ENCODE measurements at regions not wholly inside any gene's neighbourhood (a gene's known extent, or its start where the extent isn't known, plus 50 kb on each side); places are given as distances from the start of the nearest gene placed in this dataset.
"Not testable (repeated sequence)": the region's sequence is repeated elsewhere in the genome, so short reads cannot be mapped to it uniquely, and the experiment has no call there.

GRCh38 chr6:132115714-132116366 lies 164.7 kb upstream of the CCN2 start:
- Histone ChIP-seq H3K4me1 (no peaks in the 10 kb centered on the region), H3K36me3 (no peaks in the 10 kb centered on the region), H4K20me1 (ENCODE audit: low read depth) (no peaks in the 10 kb centered on the region), H3K4me3 (no peak overlapping the region), H3K27ac (no peak overlapping the region), H3K79me2 (ENCODE audit: low read depth) (no peaks in the 10 kb centered on the region), H2AFZ (replicated peaks) (no peak overlapping the region), H3K4me2 (no peak overlapping the region), H3K9ac (no peak overlapping the region), H3K9me3 (ENCODE audit: low read depth) (no peaks in the 10 kb centered on the region), H3F3A (ENCODE audit: low read depth) (no peaks in the 10 kb centered on the region), H3K27me3 (no peaks in the 10 kb centered on the region)
- no peaks in the 10 kb centered on the region for H3K9me3 Mint-ChIP-seq
- no peaks in the 10 kb centered on the region for H3K4me1 Mint-ChIP-seq
- no peak overlapping the region for H3K27ac Mint-ChIP-seq
- TF ChIP-seq EZH2 (IDR thresholded peaks at IDR 0.05) (no peak), CTCF (IDR thresholded peaks at IDR 0.05) (no peak), EZH2phosphoT487 (IDR thresholded peaks at IDR 0.05) (no peak)
- H3K27me3 Mint-ChIP-seq (ENCODE audit: insufficient read depth, low read depth) = peaks cover 2% of the 10 kb centered on the region
- no peaks in the 10 kb centered on the region for H3K36me3 Mint-ChIP-seq
- H3K4me3 Mint-ChIP-seq = no peak overlapping the region
- DNase-seq (ENCODE audit: low spot score) = no peak

- Histone ChIP-seq H3K27me3 (no peaks in the 10 kb centered on the region), H2AFZ (replicated peaks) (no peak overlapping the region), H3K4me2 (no peak overlapping the region), H3K9ac (no peak overlapping the region), H3K27ac (no peak overlapping the region), H3F3A (ENCODE audit: low read depth) (no peaks in the 10 kb centered on the region), H3K79me2 (ENCODE audit: low read depth) (no peaks in the 10 kb centered on the region), H3K4me1 (no peaks in the 10 kb centered on the region), H4K20me1 (ENCODE audit: low read depth) (no peaks in the 10 kb centered on the region), H3K4me3 (no peak overlapping the region), H3K9me3 (ENCODE audit: low read depth) (no peaks in the 10 kb centered on the region), H3K36me3 (no peaks in the 10 kb centered on the region)
- no peaks in the 10 kb centered on the region for H3K36me3 Mint-ChIP-seq
- H3K9me3 Mint-ChIP-seq = peaks cover 6% of the 10 kb centered on the region
- no peak overlapping the region for H3K27ac Mint-ChIP-seq
- H3K4me3 Mint-ChIP-seq = no peak overlapping the region
- no peaks in the 10 kb centered on the region for H3K27me3 Mint-ChIP-seq (ENCODE audit: insufficient read depth, low read depth)
- no peak for DNase-seq (ENCODE audit: low spot score)
- TF ChIP-seq EZH2phosphoT487 (IDR thresholded peaks at IDR 0.05) (no peak), EZH2 (IDR thresholded peaks at IDR 0.05) (no peak), CTCF (IDR thresholded peaks at IDR 0.05) (no peak)
- H3K4me1 Mint-ChIP-seq = no peaks in the 10 kb centered on the region
These were observed 163.1 kb upstream of the CCN2 start for GRCh38 chr6:132114201-132114825.

- not testable (repeated sequence) for H3K9ac ChIP-seq; H3K9me3 ChIP-seq (ENCODE audit: low read depth); H3K4me3 ChIP-seq; H3K27ac Mint-ChIP-seq; H3K79me2 ChIP-seq (ENCODE audit: low read depth); H2AFZ ChIP-seq (replicated peaks); H3K36me3 ChIP-seq; H3K4me2 ChIP-seq; H4K20me1 ChIP-seq (ENCODE audit: low read depth); H3K36me3 Mint-ChIP-seq; H3K4me1 Mint-ChIP-seq; H3K27me3 Mint-ChIP-seq (ENCODE audit: insufficient read depth, low read depth); H3K4me1 ChIP-seq; H3F3A ChIP-seq (ENCODE audit: low read depth); H3K27me3 ChIP-seq; H3K4me3 Mint-ChIP-seq; H3K27ac ChIP-seq; DNase-seq (ENCODE audit: low spot score)
- H3K9me3 Mint-ChIP-seq = peaks cover 17% of the 10 kb centered on the region
These were observed 158.6 kb upstream of the CCN2 start for GRCh38 chr6:132109752-132110151.

- Mint-ChIP-seq H3K9me3 (peaks cover 26% of the 10 kb centered on the region), H3K27ac (no peak overlapping the region), H3K36me3 (peaks cover 3% of the 10 kb centered on the region), H3K4me3 (no peak overlapping the region), H3K4me1 (no peaks in the 10 kb centered on the region), H3K27me3 (ENCODE audit: insufficient read depth, low read depth) (no peaks in the 10 kb centered on the region)
- Histone ChIP-seq H3K27ac (no peak overlapping the region), H3K79me2 (ENCODE audit: low read depth) (no peaks in the 10 kb centered on the region), H3F3A (ENCODE audit: low read depth) (no peaks in the 10 kb centered on the region), H3K27me3 (no peaks in the 10 kb centered on the region), H3K4me3 (no peak overlapping the region), H4K20me1 (ENCODE audit: low read depth) (no peaks in the 10 kb centered on the region), H3K36me3 (no peaks in the 10 kb centered on the region), H3K9ac (no peak overlapping the region), H3K4me1 (no peaks in the 10 kb centered on the region), H2AFZ (replicated peaks) (no peak overlapping the region), H3K4me2 (no peak overlapping the region), H3K9me3 (ENCODE audit: low read depth) (no peaks in the 10 kb centered on the region)
- TF ChIP-seq CTCF (IDR thresholded peaks at IDR 0.05) (no peak), EZH2phosphoT487 (IDR thresholded peaks at IDR 0.05) (no peak), EZH2 (IDR thresholded peaks at IDR 0.05) (no peak)
- no peak for DNase-seq (ENCODE audit: low spot score)
These were observed 156.7 kb upstream of the CCN2 start for GRCh38 chr6:132107896-132108295.

Measured in neural progenitor cell (in vitro differentiated cells).